ENCODE measurements at regions not wholly inside any gene's neighbourhood (a gene's known extent, or its start where the extent isn't known, plus 50 kb on each side); places are given as distances from the start of the nearest gene placed in this dataset.

- TF ChIP-seq TCF12 (IDR thresholded peaks at IDR 0.05; ENCODE audit: low read depth): no peak
- TF ChIP-seq NFIC (IDR thresholded peaks at IDR 0.05): no peak
- TF ChIP-seq EP300 (IDR thresholded peaks at IDR 0.05; ENCODE audit: borderline replicate concordance): no peak
- TF ChIP-seq FOXM1 (IDR thresholded peaks at IDR 0.05; ENCODE audit: borderline replicate concordance, low read depth): no peak
- TF ChIP-seq REST (IDR thresholded peaks at IDR 0.05; ENCODE audit: low read depth): no peak
- no peak for TF ChIP-seq CEBPB (IDR thresholded peaks at IDR 0.05)
- TF ChIP-seq, protein P1, sequence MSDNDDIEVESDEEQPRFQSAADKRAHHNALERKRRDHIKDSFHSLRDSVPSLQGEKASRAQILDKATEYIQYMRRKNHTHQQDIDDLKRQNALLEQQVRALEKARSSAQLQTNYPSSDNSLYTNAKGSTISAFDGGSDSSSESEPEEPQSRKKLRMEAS (IDR thresholded peaks at IDR 0.05): no peak
- no peak for TF ChIP-seq ZBTB7A (IDR thresholded peaks at IDR 0.05; ENCODE audit: low read depth)
- no peak for TF ChIP-seq YY1 (IDR thresholded peaks at IDR 0.05; ENCODE audit: low read depth)
- no peak for TF ChIP-seq TAF1 (IDR thresholded peaks at IDR 0.05; ENCODE audit: low read depth)
Observed at GRCh38 chr6:79784395-79784753, 153.2 kb downstream of the SH3BGRL2 start.

Measured in Ishikawa (cell line).